NCI-H526 treated with DMSO at 0.1 percent for 48 hours (cell line): ENCODE measurements at regions not wholly inside any gene's neighbourhood (a gene's known extent, or its start where the extent isn't known, plus 50 kb on each side); places are given as distances from the start of the nearest gene placed in this dataset.
"Not testable (repeated sequence)": the region's sequence is repeated elsewhere in the genome, so short reads cannot be mapped to it uniquely, and the experiment has no call there.

Experiments used
- DNase-seq: peaks from one replicate; lab custom pipeline; 2025; lab: John Stamatoyannopoulos, UW

DNA sequence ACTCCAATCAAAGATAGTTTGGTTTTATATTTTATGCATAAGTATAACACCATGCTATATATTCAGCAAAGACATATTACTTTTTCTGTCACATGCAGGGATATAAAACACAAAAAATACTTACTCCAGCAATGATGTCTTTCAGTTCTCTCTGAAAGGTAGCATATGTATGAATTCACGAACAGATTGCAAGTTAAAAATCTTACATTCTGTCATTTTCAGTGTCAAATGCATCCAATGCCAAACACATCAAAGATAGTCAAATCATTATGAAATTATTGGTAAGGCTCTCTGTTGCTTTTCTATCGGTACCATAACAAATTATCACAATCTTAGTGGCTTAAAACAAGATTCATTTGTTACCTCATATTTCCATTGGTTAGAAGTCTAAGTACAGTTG, 492.0 kb upstream of the KIF2B start:
- DNase-seq, result no peak

DNA sequence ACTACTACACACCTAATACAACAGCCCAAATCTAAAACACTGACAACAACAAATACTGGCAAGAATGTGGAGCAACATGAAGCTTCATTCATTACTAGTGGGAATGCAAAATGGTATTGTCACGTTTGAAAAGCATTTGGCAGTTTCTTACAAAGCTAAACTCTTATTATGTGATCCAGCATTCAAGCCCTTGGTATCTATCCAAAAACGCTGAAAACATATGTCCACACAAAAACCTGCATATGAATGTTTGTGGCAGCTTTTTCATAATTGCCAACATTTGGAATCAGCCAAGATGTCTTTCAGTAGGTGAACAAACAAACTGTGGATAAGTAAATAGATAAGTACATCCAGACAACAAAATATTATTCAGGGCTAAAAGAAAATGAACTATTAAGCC, 501.1 kb upstream of the KIF2B start:
- no peak for DNase-seq

DNA sequence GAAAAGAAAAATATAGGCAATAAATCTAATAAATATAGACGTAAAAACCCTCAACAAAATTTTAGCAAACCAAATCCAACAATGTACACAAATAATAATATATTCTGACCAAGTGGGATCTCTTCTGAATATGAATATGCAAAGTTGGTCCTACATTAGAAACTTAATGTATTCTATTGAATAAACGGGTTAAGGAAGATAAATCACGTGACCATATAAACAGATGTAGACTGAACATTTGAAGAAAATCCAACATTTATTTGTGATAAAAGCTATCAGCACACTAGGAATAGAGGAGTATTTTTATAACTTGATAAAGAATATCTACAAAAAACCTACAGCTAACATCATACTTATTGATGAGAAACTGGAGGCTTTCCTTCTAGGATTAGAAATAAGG, 502.8 kb upstream of the KIF2B start:
- no peak for DNase-seq

DNA sequence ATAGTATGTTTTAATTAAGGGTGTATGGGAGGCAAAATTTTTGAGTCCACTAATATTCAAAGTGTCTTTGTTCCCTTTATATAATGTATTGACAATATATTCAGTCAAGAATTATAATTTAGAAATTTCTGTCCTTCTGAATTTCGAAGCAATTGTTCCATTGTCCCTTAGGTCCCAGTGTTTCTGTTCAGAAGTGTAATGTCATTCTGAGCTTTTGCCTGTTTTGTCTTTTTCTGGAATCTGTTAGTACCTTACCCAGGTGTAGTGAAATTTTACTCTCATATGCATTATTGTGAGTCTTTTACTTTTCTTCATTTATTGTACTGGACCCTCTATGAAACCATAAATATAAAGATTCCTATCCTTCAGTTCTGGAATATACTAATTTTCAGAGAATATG, 505.7 kb upstream of the KIF2B start:
- DNase-seq, result no peak

DNA sequence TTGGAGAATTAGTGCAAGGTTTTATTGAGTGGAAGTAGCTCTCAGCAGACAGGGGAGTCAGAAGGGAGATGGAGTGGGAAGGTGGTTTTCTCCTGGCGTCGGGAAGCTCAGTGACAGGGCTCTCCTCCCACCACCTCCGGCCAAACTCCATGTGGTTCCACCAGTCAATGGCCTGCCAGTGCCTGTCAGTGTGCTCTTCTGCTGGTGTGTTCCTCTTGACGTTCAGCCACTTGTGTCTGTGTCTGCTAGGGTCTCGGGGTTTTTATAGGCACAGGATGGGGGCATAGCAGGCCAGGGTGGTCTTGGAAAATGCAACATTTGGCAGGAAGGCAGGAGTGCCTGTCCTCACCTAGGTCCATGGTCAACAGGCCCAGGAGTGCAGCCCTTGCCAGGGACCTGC, 506.7 kb upstream of the KIF2B start:
- no peak for DNase-seq

DNA sequence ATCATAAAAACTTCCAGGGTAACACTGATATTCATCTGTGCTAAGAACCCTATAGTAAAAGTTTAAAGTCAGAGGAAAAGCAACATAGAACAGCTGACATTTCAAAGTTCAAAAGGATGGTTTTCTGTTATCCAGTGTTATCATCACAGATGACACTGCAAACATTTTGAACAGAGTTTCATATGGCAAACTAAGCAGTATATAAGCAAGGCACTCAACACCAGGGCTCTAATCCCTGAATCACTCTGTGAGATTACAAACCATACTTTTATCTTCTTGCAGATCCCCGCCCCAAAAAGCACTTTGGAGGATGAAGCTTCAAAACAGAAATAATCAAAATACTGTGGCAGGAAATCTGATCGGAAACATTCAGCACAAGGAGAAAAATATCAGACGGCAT, 508.2 kb upstream of the KIF2B start:
- DNase-seq, result no peak

DNA sequence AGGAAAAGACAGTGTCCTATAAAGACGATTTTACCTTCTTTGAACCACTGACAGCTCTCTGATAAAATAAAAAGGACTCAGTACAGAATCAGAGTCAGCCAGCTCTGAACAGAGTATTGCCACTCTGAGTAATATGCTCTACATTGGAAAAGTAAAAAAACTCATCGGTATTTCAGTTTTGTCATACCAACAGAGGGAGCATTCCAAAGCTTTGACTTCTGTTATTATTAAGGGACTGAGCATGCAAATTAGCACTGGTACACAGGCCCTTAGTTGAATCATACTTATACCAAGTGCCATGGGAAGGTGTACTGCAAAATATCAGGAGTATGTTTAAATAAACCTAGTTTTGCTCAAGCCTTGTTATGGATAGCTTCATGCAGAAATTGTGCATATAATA, 509.0 kb upstream of the KIF2B start:
- no peak for DNase-seq

DNA sequence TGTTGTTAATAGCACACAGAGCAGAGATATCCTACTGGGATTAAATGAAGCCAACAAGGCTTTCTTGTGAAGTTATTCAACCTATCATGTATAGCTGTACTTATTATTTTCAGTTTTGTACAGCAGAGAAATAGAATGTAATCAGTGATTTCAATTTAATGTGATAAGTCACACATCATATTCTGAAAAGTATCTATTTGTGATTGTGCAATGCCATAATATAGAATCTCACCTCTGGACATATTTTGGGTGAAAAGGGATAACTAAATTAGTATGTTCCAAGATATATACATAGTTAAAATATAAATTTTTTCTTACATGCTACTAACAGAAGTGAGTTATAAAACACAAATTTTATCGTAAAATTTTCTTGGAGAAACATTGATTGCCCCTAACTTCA, 544.3 kb upstream of the KIF2B start:
- no peak for DNase-seq

DNA sequence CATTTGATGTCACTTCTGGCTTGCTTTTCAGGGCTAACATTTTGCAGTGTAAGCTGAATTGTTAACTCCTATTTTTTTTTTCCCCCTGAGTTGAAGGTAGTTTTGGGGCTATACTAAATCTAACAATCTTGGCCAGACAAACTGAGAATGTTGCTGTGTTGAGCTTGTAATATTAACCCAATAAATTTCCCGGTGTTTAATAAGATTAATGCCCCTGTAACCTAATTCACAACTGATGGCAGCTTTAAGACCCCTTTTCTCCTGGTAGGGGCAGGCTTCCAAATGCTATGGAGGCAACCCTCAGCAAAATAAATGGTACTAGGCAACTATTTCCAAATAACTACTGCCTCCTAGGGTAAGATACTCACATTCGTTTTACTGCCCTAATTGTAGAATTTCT, 549.6 kb upstream of the KIF2B start:
- no peak for DNase-seq

DNA sequence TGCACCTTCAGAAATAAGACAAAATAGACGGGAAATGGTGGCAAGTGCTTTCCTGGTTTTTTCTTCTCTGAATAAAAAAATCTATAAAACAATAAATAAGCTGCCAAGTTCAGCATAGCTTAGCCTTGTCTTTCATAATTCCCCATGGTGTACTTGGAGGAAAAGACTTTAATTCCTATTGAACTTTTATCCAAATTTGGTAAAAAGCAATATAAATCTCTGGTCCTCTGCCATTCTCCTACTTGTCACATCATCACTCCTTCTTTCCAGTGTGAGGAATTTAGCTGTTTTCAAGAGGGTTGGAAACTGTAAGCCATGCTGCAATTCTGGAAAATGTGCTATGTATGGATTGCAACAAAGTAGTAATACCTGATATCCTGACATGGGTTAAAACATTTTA, 551.8 kb upstream of the KIF2B start:
- DNase-seq, result no peak

DNA sequence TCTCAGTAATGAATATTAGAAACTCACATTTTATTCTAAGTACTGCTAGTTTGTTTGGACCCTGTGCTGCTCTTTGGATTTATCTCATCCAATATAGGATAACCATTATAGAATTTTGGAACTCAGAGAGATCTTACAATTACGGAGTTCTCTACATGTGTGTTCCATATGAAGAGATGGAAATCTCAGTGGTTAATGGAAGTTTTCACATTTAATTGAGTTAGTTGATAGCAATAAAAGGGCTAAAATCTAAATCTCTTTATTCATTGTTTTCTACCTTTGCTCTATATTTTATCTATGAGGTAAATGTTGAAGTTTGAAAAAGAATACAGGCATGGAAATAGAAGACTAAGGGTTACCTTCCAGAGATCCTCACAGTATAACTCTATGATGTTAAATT, 558.0 kb upstream of the KIF2B start:
- no peak for DNase-seq

DNA sequence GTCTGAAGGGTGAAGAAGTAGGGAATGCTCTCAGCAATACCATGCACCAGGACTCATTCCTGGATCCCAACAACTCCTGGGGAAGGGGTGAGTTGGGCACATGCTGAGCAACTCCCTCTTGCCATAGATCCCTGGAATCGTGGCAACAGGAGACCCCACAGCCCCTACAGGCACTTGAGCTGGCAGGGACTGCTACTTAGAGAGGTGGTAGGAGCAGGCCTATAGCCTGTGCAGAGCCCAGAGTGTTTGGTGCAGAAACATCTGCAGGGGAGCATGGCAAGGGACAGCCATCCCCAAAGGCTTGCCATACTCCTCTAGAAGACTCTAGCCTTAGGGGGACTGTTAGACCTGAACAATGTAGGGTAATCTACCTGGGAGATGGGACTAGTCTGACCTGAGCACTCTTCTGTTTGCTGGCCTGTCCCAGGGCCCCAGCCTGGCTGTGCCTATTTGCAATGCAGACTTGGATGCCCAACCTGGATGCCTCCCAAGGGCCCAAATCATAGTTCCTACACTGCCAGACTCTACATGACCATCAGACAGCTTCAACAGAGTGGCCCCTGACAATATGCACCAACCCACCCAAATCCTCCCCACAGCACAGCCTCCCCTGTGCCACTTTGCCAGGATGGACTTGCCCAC, 568.6 kb upstream of the KIF2B start:
- DNase-seq, result no peak

DNA sequence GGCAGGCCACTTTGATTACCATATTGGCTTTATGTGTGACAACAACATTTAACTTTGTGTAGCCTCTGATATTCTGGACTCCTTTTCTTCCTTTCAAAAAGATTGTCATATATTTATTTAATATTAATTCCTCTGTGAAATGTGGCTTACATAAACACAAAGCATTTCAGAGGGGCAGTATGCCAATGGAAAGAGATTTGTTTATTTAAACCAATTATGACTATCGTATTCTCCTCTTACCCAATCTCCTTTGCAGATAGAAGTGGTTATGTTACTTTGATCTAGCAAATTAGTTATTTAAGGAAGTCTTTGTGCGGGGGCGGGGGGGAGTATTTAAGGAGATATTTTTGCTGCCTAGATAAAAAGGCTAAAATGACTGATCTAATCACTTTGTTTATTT, 573.7 kb upstream of the KIF2B start:
- DNase-seq, result no peak

DNA sequence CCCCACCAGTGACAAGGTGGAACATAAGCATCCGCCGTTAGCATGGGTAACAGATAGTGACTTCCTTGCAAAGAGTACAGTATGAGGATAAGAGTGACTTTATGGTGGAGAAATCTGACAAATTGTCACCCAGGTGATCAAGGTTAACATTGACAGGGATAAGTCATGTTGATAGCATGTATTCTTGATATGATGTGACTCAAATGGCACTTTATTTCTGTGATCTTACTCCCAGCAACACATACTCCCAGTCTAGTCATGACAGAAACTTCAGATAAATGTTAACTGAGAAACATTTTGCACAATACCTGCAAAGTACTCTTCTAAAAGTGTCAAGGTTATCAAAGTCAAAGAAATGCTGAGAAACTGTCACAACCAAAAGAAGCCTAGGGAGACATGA, 588.6 kb upstream of the KIF2B start:
- no peak for DNase-seq

DNA sequence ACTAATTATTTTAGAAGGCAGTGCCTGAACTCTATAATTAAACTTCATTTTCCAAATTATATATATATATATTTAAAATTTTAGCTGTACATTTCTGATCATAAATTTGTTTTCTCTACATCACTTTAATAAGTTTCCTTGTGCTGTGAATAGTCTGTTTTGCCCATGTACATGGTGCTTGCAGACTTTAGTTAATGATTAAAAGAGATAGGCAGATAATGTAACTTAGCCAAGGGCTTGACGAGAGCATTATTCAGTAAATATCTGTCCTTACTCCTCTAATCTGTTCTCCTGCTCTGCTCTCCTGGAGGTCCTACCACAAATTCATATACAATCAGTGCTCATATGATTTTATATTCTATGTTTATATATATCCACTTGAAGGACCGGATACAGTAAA, 595.2 kb upstream of the KIF2B start:
- DNase-seq, result no peak

DNA sequence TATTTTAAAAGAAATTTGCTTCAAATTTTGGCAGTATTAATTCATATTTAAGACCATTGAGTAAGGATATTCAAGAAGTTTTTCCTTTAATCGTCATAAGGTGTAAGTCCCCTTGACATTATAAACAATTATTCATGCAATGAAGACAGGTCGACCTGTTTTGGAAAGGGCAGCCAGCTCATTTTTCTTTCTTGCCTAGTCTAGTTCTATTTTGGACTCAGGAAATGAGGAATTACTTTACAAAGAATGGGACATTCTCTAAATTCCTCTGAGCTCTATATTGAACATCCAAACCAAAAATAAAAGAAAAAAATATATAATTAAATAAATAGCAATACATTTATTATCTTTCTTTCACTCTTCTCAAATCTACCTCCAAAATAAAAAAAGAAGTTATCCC, 595.6 kb upstream of the KIF2B start:
- DNase-seq, result no peak

DNA sequence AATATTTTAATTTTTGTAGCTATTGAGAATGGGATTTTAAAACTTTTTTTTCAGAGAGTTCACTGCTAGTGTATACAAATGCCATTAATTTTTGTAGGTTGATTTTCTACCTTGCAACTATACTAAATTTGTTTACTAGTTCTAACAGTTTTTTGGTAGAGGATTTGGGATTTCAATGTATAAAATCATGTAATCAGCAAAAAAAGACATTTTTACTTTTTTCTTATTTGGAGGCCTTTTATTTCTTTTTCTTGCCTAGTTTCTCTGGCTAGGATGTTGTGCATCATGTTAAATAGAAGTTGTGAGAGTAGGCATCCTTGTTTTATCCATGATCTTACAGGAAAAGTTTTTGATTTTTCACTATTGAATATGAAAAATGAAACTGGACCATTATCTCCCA, 602.9 kb upstream of the KIF2B start:
- DNase-seq, result no peak

DNA sequence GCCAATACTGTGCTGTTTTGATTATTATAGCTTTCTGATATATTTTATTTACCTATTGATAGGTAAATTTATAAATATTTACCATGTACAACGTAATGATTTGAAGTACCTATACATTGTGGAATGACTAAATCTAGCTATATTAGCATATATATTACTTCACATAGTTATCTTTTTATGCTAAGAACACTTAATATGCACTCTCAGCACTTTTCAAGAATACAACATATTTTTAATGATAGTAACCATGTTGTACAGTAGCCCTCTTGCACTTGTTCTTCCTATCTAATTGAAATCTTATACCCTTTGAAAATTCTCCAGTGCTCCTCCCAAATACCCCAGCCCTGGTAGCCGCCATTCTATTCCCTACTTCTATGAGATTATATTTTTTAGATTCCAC, 604.0 kb upstream of the KIF2B start:
- no peak for DNase-seq

DNA sequence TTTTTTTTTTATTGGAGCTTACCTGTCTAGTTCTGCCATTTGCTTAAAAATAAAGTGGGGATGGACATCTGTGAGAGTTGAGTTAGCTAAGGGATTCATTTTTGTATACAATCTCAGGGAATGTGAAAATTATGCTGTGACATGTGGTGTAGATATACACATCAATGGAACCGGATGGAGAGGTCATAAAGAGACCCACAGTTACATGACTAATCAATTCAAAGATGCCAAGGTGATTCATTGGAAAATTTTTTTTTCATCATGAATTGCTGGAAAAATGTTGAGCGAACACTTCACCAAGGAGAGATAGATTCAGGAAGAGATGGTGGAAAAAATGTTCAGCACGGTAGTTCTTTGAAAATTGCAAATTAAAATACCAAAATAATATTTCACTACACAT, 605.4 kb upstream of the KIF2B start:
- no peak for DNase-seq

DNA sequence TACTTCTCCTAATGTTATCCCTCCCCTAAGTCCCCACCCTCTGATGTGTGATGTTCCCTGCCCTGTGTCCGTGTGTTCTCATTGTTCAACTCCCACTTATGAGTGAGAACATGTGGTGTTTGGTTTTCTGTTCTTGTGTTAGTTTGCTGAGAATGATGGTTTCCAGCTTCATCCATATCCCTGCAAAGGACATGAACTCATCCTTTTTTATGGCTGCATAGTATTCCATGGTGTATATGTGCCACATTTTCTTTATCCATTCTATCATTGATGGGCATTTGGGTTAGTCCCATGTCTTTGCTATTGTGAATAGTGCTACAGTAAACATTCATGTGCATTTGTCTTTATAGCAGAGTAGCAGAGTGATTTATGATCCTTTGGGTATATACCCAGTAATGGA, 613.8 kb upstream of the KIF2B start:
- not testable (repeated sequence) for DNase-seq

DNA sequence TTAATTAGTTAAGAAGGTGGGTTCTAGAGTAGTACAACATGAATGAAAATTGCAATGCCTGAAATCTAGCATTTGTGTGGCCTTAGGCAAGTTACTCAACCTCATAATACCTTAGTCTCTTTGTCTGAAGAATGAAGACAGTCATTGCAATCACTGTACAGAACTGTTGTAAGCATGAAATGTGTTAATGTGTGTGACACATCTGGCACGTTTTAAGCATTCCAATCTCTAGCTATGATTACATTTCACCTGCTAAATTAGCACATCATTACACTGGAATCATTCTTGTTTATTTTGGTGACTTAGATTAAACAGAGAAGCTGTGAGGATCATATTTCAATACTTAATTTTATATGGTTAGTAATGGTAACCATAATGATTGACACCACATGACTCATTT, 629.7 kb upstream of the KIF2B start:
- no peak for DNase-seq

DNA sequence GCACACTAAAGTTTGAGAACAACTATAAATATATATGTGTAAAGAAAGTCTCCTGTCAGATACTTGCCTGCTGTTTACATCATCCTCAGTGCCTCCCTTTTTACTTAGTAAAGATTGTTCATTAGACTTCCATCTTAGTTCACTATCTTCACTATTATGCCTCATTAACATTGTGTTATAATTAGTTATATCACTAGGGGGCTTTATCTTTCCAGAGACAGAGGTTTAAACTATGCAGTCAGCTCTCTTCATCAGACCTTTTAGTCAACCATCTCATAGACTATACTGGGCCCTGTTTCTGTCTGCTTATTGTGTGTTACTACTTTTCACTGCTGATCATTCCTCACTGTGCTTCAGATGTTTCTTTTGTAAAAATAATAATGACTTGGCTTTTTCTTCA, 630.8 kb upstream of the KIF2B start:
- DNase-seq, result no peak

DNA sequence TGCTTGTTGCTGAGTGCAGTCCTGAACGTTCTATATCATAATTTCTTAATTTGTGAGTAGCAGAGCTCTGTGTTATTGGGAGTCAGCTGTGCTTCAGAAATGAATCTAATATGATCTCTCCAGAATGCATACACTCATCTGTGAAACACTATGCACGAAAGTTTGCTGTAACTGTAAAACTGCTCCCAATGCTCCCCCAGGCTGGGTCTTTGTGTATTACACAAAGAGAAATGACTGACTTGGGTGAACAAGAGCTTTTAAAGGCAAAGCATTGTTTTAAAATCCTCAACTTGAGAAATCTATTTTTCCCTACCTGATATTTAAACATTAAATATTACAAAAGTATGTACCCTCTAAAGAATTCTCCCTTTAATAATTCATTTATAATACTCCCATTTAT, 636.7 kb upstream of the KIF2B start:
- no peak for DNase-seq

DNA sequence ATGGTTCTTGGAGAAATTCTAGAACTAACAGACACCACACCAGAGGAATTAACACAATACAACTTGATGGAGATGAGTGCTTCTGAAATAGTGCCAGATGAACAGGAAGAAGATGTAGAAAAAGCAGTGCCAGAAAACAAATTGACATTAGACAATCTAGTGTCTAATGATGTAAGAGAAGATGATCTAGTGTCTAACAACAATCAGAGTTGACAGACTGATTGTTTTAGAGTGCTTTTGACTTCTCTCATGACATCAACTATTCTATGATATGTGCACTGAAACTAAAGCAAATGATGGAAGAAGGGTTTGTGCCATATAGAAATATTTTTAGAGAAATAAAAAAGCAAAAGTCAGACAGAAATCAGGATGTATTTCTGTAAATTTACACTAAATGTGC, 646.1 kb upstream of the KIF2B start:
- DNase-seq, result no peak

DNA sequence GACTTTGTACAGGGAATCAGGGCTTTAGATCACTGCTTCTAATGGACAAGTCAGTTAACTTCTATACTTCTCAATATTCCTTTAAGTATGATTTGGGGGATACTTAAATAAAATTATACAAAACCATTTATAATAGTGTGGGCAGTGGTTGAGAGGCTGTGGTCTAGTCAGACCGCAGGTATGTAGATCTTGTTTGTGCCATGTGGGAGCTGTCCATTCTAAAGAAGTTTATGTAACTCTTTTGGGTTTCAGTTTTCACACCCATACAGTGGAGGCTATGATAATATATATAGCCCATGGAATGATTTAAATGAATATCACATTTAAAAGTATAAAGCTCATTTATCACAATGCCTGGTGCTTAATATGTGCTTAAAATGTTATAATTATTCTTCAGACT, 654.3 kb upstream of the KIF2B start:
- no peak for DNase-seq
